CD4-positive, alpha-beta memory T cell (primary cell): ENCODE measurements at regions not wholly inside any gene's neighbourhood (a gene's known extent, or its start where the extent isn't known, plus 50 kb on each side); places are given as distances from the start of the nearest gene placed in this dataset.

Source experiments
- CTCF ChIA-PET: fragments of 350-600 bp; sonication (Branson Sonifier 250); formaldehyde crosslinking; loops from one replicate; lab custom pipeline; 2021; ENCODE audit warnings: inconsistent platforms; ENCODE audit not compliant: partially characterized antibody; lab: Charles Lee
- POLR2A ChIA-PET: fragments of 350-600 bp; sonication (Branson Sonifier 250); formaldehyde crosslinking; loops from one replicate; lab custom pipeline; 2021; ENCODE audit not compliant: partially characterized antibody; lab: Charles Lee
- DNase-seq, 5 donors: peaks; one replicate each; pipeline versions ENCODE4 v3.0.0 to v3.0.0-alpha.2; 2020 to 2022; ENCODE audit warnings: mixed read lengths in 1 of 5
- H3K27ac ChIP-seq: one replicate; pipeline ENCODE4 v1.7.0; 2013; ENCODE audit warnings: low read depth, low read length
- H3K27me3 ChIP-seq: 2 replicates; pipeline ENCODE4 v1.7.0; 2013; ENCODE audit warnings: mild to moderate bottlenecking, low read length, moderate library complexity; ENCODE audit not compliant: insufficient read depth
- H3K36me3 ChIP-seq: 2 replicates; pipeline ENCODE4 v1.7.0; 2013; ENCODE audit warnings: mild to moderate bottlenecking, low read length, moderate library complexity; ENCODE audit not compliant: insufficient read depth
- H3K4me1 ChIP-seq: 2 replicates; pipeline ENCODE4 v1.7.0; 2013; ENCODE audit warnings: mild to moderate bottlenecking, low read length, moderate library complexity; ENCODE audit not compliant: insufficient read depth
- H3K4me3 ChIP-seq, 2 donors: one replicate each; pipeline ENCODE4 v1.7.0; 2013; ENCODE audit warnings: low read length in 2 of 2, mild to moderate bottlenecking in 1 of 2
- H3K9me3 ChIP-seq, 2 donors: one replicate each; pipeline ENCODE4 v1.7.0; 2013; ENCODE audit warnings: low read length in 2 of 2, control low read depth in 1 of 2; ENCODE audit not compliant: control insufficient read depth in 1 of 2
- H3K27ac Mint-ChIP-seq, 7 donors: one replicate each; pipeline ENCODE4 v1.8.0; 2020 to 2021; ENCODE audit warnings: mixed read lengths in 7 of 7, mild to moderate bottlenecking in 6 of 7, inconsistent platforms in 3 of 7, moderate library complexity in 3 of 7
- H3K27me3 Mint-ChIP-seq, 2 donors: one replicate each; pipeline ENCODE4 v1.8.0; 2020 to 2021; ENCODE audit warnings: mixed read lengths in 2 of 2
- H3K36me3 Mint-ChIP-seq, 2 donors: one replicate each; pipeline ENCODE4 v1.8.0; 2020 to 2021; ENCODE audit warnings: mixed read lengths in 2 of 2, inconsistent platforms in 1 of 2, mild to moderate bottlenecking in 1 of 2
- H3K4me1 Mint-ChIP-seq, 4 donors: one replicate each; pipeline ENCODE4 v1.8.0; 2020 to 2021; ENCODE audit warnings: mixed read lengths in 4 of 4, mild to moderate bottlenecking in 1 of 4
- H3K4me3 Mint-ChIP-seq, 8 donors: one replicate each; pipeline ENCODE4 v1.8.0; 2020 to 2021; ENCODE audit warnings: mixed read lengths in 8 of 8, mild to moderate bottlenecking in 7 of 8, moderate library complexity in 6 of 8, inconsistent platforms in 3 of 8
- H3K9me3 Mint-ChIP-seq, 8 donors: one replicate each; pipeline ENCODE4 v1.8.0; 2020 to 2021; ENCODE audit warnings: mixed read lengths in 8 of 8, mild to moderate bottlenecking in 5 of 8, inconsistent platforms in 3 of 8, moderate library complexity in 1 of 8
- intact Hi-C: fragments of 100-400 bp; cut with micrococcal nuclease; formaldehyde crosslinking; loops from one replicate; pipeline ENCODE4 v1.15.1; 2023

GRCh38 chr3:165346503-165346902 lies 150.3 kb upstream of the SLITRK3 start:
- intact Hi-C loops: no loop called here
- ChIA-PET POLR2A (no interaction called here), CTCF (no interaction called here)

GRCh38 chr3:165343185-165343584 lies 147.0 kb upstream of the SLITRK3 start:
- Mint-ChIP-seq H3K36me3 (no peaks in the 10 kb centered on the region), H3K27me3 (no peaks in the 10 kb centered on the region), H3K4me3 (no peak overlapping the region), H3K27ac (no peak overlapping the region), H3K9me3 (peaks cover 0 to 6% (median 4%) of the 10 kb centered on the region in 8 donors), H3K4me1 (no peaks in the 10 kb centered on the region)
- DNase-seq: no peak
- CTCF ChIA-PET: no interaction called here
- intact Hi-C loops: no loop called here
- no peaks in the 10 kb centered on the region for H3K9me3 ChIP-seq
- no peak overlapping the region for H3K27ac ChIP-seq
- POLR2A ChIA-PET: no interaction called here
- H3K4me3 ChIP-seq: no peak overlapping the region
- no peaks in the 10 kb centered on the region for H3K36me3 ChIP-seq
- no peaks in the 10 kb centered on the region for H3K4me1 ChIP-seq
- no peaks in the 10 kb centered on the region for H3K27me3 ChIP-seq

More at GRCh38 chr3:165346503-165346902, 150.3 kb upstream of the SLITRK3 start:
- no peak for DNase-seq
- no peaks in the 10 kb centered on the region for H3K36me3 ChIP-seq
- no peak overlapping the region for H3K27ac ChIP-seq
- H3K27ac Mint-ChIP-seq: no peak overlapping the region
- no peaks in the 10 kb centered on the region for H3K27me3 ChIP-seq
- H3K9me3 Mint-ChIP-seq: peaks cover 0 to 13% (median 7%) of the 10 kb centered on the region in 8 donors
- H3K4me1 ChIP-seq: no peaks in the 10 kb centered on the region
- no peaks in the 10 kb centered on the region for H3K4me1 Mint-ChIP-seq
- H3K27me3 Mint-ChIP-seq: no peaks in the 10 kb centered on the region
- no peaks in the 10 kb centered on the region for H3K36me3 Mint-ChIP-seq
- no peaks in the 10 kb centered on the region for H3K9me3 ChIP-seq
- no peak overlapping the region for H3K4me3 ChIP-seq
- H3K4me3 Mint-ChIP-seq: no peak overlapping the region

- CTCF ChIA-PET: no interaction called here
- no peak overlapping the region for H3K4me3 Mint-ChIP-seq
Measured at GRCh38 chr3:165339753-165340152, 143.6 kb upstream of the SLITRK3 start.

GRCh38 chr3:165336786-165337185 lies 140.6 kb upstream of the SLITRK3 start:
- H3K9me3 ChIP-seq: no peaks in the 10 kb centered on the region
- H3K4me1 ChIP-seq: no peaks in the 10 kb centered on the region
- no peaks in the 10 kb centered on the region for H3K36me3 ChIP-seq
- no peak for DNase-seq
- no peaks in the 10 kb centered on the region for H3K27me3 ChIP-seq
- no peak overlapping the region for H3K4me3 Mint-ChIP-seq
- intact Hi-C loops: no loop called here
- peaks cover 0 to 5% (median 0%) of the 10 kb centered on the region in 8 donors for H3K9me3 Mint-ChIP-seq
- no peaks in the 10 kb centered on the region for H3K27me3 Mint-ChIP-seq
- no peak overlapping the region for H3K27ac Mint-ChIP-seq
- ChIA-PET CTCF (no interaction called here), POLR2A (no interaction called here)
- H3K4me3 ChIP-seq: no peak overlapping the region
- no peaks in the 10 kb centered on the region for H3K36me3 Mint-ChIP-seq
- no peaks in the 10 kb centered on the region for H3K4me1 Mint-ChIP-seq
- H3K27ac ChIP-seq: no peak overlapping the region

More at GRCh38 chr3:165339753-165340152, 143.6 kb upstream of the SLITRK3 start:
- Mint-ChIP-seq H3K27ac (no peak overlapping the region), H3K36me3 (no peaks in the 10 kb centered on the region), H3K27me3 (no peaks in the 10 kb centered on the region), H3K9me3 (peaks cover 0 to 5% (median 3%) of the 10 kb centered on the region in 8 donors), H3K4me1 (no peaks in the 10 kb centered on the region)
- H3K27me3 ChIP-seq: no peaks in the 10 kb centered on the region
- H3K27ac ChIP-seq: no peak overlapping the region
- no peaks in the 10 kb centered on the region for H3K9me3 ChIP-seq
- no peak overlapping the region for H3K4me3 ChIP-seq
- H3K4me1 ChIP-seq: no peaks in the 10 kb centered on the region
- POLR2A ChIA-PET: no interaction called here
- intact Hi-C loops: no loop called here
- H3K36me3 ChIP-seq: no peaks in the 10 kb centered on the region
- no peak for DNase-seq
